ENCODE measurements at regions not wholly inside any gene's neighbourhood (a gene's known extent, or its start where the extent isn't known, plus 50 kb on each side); places are given as distances from the start of the nearest gene placed in this dataset.

DNA sequence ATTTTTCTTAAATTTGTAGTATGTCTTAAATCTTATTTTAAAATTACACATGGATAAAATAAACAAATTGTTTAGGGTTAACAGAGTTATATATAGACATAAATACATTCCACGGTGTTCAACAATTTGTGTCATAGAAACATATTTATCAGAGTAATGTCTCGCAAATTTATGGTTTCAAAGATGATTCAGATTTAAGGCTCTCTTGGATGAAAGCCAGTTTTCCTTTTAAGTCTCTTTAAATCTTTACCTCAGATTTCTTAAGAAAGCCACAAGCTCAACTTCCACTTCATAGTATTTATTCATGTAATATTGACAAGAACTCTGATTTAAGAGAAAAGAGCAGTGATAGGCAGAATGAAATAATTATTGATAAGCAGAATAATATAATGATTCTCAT lies 1254.8 kb upstream of the ADGRL3 start:
- no peak for TF ChIP-seq POLR2A (IDR thresholded peaks at IDR 0.05)
- TF ChIP-seq, protein P1, sequence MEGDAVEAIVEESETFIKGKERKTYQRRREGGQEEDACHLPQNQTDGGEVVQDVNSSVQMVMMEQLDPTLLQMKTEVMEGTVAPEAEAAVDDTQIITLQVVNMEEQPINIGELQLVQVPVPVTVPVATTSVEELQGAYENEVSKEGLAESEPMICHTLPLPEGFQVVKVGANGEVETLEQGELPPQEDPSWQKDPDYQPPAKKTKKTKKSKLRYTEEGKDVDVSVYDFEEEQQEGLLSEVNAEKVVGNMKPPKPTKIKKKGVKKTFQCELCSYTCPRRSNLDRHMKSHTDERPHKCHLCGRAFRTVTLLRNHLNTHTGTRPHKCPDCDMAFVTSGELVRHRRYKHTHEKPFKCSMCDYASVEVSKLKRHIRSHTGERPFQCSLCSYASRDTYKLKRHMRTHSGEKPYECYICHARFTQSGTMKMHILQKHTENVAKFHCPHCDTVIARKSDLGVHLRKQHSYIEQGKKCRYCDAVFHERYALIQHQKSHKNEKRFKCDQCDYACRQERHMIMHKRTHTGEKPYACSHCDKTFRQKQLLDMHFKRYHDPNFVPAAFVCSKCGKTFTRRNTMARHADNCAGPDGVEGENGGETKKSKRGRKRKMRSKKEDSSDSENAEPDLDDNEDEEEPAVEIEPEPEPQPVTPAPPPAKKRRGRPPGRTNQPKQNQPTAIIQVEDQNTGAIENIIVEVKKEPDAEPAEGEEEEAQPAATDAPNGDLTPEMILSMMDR (IDR thresholded peaks at IDR 0.05), result no peak

Measured in heart left ventricle (tissue), 13 donors.